ENCODE measurements at regions not wholly inside any gene's neighbourhood (a gene's known extent, or its start where the extent isn't known, plus 50 kb on each side); places are given as distances from the start of the nearest gene placed in this dataset.

DNA sequence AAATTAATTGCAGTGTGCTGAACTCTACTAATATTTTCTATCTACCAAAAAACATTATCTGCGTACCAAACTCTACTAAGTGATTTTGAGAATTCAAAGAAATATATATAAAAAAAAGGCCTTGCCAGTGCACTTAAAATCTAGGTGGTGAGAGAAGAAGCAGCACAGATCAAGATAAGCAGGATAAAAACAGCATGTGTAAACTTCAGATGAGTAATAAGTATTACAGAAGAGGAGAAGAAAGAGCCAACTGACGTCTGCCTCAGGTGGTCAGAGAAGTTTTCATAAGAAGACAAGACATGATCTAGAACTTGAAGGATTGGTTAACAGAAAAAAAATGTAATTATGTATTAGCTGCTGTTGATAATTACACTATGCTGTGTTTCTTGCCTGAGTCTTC lies 166.4 kb downstream of the DUSP6 start:
- DNase-seq (ENCODE audit: low read depth in 2 of 2) = no peak

DNA sequence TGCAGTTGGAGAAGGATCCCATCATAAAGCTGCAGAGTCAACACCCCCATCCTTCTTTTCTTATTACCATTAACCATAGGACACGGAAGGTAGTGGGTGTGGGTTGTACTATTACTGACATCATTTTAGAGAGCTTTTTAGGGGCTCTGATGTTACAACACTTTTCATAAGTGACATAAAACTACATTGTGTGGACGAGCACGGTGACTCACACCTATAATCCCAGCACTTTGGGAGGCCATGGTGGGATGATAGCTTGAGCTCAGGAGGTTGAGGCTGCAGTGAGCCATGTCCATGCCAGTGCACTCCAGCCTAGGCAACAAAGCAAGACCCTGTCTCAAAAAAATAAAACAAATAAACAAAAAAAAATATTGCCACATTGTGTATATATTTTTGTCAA lies 167.1 kb downstream of the DUSP6 start:
- DNase-seq (ENCODE audit: low read depth in 2 of 2) = no peak

DNA sequence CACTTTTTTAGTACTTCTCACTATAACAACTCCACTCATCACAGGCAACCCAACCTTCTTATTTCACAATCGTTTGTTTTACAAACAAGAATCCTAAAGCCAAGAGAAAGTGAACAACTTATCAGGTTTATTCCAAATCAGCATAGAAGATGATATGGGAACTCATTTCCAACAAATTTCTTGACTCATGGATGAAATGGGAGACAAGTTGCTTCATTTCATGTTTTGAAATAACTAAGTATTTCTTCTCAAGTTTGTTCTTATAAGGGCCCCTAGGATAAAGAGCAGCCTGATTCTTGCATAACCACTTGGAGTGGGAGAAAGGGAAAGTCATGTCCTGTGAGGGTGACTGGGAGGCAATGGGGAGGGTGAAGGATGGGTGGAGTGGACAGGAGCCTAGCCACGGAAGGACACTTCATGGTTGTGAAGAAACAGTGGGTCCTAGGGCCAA lies 168.3 kb downstream of the DUSP6 start:
- DNase-seq (ENCODE audit: low read depth in 2 of 2) = no peak

DNA sequence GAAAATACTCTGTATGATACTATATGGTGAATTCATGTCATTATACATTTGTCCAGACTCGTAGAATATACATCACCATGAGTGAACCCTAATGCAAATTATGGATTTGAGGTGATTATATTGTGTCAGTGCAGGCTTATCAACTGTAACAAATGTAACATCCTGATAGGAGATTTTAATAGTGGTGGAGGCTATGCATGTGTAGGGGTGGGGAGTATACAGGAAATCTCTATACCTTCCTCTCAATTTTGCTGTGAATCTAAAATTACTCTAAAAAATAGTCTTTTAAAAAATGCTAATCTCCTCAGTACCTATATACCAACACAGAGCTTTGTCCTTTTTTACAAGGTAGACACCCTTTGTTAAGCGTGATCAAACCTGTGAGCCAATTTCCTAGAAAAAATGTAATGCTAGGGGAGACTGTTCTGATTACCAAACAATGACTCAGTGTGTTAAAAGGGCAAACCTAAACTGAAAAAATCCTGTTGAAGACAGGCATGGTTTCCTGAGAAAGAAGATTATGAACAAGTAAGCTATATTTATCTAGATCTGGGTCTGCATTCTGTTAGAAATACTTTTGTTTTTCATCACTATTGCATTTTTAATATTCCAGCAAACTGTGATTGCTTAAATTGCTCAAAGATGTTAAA lies 170.9 kb downstream of the DUSP6 start:
- peak; percentile 83 to 96 for DNase-seq (ENCODE audit: low read depth in 2 of 2)

DNA sequence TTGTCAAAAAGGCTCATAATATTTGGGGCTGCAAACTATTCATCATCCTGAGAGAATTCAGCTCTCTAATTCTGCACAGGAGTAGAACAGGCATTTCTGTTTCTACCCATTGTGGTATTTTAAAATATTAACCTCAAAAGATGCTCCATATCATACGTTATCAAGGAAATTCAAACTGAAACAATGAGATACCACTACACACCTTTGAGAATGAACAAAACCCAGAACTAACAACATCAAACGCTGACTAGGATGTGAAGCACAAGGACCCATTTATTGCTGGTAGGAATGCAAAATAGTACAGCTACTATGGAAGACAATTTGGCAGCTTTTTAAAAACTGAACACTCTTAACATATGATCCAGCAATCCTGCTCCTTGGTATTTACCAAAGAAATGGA lies 171.8 kb downstream of the DUSP6 start:
- DNase-seq (ENCODE audit: low read depth in 2 of 2) = no peak

DNA sequence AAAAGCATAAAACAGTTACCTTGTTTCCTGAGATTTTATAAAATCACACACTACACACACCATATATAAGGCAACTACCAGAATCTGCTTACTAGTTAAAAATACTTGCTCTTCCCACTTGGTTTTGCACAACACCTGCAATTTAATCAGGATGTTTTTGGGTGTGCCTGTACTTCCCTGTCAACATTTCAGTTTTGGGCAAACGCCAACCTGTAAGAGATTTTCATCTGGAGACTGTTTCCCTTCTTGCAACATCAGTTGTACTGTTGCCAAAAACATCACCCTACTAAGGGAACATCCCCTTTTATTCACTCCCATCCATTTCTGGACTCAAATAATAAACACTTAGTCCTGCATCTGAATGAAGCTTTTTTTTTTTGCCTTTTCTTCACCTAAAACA lies 172.3 kb downstream of the DUSP6 start:
- DNase-seq (ENCODE audit: low read depth in 2 of 2) = peak; percentile 99

DNA sequence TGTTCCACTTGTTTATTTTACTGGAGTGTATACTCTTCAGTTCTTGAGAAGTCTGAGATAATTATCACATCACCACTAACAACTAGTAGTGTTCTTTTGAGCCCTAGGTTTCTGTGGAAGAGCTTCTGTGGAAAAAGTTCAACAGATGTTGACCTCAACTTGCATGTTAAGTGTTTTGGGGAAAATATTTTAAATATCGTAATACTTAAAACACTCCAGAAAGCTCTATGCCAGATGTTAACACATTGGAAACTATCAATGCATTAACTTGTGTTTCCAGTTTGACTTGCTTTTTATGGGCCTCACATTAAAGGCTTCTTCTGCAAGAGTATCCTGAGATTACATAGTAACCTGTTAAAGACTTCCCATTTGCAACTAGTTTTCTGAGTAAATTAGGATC lies 173.1 kb downstream of the DUSP6 start:
- DNase-seq (ENCODE audit: low read depth in 2 of 2) = no peak

DNA sequence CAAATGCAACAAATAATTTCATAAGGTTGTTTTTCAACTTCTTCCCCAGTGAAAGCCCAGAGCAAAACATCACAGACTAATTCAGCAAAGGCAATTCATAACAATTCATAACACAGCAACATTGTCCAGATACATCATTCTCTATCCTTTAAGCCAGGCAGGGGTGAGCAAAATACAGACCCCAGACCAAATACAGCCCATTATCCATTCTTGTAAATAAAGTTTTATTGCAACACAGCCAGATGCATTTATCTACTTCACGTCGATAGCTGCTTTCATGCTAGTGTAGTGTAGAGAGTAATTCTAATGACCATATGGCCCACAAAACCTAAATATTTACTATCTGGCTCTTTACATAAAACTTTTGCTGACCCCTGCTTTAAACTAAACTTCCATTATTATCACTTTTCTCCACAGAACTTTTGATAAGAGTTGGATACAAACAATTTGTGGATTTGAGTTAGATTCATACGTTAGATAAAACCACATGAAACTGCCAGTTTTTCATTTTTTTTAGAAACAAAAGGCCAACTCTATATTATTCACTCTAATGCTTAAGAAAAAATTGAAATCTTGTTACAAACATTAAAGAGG lies 174.4 kb downstream of the DUSP6 start:
- no peak for DNase-seq (ENCODE audit: low read depth in 2 of 2)

DNA sequence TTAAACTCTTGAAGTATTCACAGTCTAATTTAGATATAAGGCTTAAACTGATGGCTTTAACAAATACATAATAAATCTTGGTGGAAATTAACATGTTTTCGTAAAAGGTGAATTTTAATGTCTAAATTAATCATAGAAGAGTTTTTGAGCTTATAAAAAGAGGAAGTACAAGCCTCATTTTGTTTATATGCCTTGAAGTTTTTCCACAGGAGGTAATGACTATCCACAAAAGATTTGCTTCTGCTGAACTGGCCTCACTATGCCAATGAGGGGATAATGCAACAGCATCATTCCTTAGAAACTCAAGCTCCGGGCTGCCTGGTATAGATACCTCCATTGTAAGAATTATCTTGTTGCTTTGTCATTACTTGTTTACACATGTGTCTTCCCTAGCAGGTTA lies 175.6 kb downstream of the DUSP6 start:
- DNase-seq (ENCODE audit: low read depth in 2 of 2) = peak in 1 of 2 donors; percentile 21

DNA sequence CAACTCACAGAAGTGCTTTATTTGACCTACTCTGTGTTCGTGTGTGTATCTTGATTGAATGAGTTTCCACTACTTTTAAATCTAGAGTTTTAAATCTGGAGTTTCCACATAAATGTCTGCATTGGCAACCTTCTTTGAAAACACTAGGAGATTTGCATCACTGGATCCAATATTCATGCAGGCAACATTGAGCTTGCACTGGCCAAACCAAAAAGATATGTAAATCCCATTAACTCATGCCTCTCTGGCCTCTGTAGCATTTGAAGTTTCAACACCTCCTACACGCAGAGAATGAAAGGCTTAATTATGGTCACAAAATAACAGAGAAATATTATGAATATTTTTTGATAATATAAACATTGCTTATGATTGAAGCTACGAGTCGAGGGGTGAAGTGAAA lies 178.6 kb downstream of the DUSP6 start:
- DNase-seq (ENCODE audit: low read depth in 2 of 2) = no peak

DNA sequence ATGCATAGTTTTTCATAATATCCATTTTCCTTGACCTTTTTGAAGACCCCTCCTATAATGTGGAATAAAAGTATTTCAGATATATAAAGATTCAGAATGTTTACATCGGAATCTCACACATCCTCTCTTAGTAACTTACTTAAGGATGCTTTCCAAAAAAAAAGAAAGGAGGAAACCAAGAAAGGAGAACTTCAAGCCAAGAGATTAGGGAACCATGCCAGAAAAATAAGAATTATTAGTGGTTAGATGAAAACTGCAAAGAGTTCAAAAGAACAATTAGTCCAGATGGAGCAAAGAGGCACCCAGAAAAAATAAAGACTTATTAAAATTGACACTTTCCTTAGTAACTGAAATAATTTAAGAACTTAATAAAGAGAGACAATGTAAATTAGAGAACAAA lies 179.2 kb downstream of the DUSP6 start:
- DNase-seq (ENCODE audit: low read depth in 2 of 2) = peak in 1 of 2 donors; percentile 40

DNA sequence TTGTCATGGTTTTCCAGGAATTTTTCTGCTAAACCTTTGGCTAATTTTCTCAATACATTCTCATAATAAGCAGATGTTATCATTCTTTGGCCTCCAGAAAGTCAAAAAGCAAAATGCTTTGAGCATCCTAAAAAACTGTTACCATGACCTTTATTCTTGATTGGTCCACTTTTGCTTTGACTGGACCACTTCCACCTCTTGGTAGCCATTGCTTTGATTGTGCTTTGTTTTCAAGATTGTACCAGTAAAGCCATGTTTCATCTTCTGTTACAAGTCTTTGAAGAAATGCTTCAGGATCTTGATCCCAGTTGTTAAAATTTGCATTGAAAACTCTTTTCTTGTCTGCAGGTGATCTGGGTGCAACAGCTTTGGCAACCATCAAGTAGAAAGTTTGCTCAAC lies 180.1 kb downstream of the DUSP6 start:
- DNase-seq (ENCODE audit: low read depth in 2 of 2) = no peak

DNA sequence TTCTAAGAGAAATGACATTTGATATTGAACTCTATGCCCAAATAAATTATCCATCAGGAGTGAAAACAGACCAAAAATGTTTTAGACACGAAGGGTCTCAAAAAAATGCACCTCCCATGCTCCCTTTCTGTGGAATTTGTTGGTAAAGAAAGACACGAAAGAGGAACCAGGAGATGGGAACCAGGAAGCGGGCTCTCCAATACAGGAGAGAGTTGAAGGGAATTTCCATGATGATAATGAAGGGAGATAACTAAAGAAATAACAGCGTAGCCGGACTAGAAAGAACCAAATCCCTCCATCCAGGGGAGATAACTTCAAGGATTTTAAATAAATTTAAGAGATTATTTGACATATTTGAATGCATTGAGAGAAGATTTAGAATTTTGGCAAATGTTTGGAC lies 183.0 kb downstream of the DUSP6 start:
- no peak for DNase-seq (ENCODE audit: low read depth in 2 of 2)

DNA sequence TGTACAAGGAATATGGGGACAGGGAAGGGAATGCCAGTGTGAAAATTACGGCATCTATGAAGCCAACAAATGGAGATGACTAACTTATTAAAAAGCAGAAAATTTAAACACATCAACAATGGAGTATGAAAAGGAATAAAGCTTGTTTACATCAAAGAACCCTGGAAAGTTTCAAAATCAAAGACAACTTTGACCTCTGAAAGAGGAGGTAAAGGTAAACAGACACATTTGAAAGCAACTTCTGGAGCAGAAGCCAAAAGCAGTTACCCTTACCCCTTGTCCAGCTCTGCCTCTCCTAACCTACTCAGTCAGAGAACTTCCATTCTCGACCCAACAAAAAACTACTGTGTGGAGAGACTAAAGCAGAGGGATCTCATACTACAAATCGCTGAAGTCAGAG lies 184.3 kb downstream of the DUSP6 start:
- DNase-seq (ENCODE audit: low read depth in 2 of 2) = peak in 1 of 2 donors; percentile 22

DNA sequence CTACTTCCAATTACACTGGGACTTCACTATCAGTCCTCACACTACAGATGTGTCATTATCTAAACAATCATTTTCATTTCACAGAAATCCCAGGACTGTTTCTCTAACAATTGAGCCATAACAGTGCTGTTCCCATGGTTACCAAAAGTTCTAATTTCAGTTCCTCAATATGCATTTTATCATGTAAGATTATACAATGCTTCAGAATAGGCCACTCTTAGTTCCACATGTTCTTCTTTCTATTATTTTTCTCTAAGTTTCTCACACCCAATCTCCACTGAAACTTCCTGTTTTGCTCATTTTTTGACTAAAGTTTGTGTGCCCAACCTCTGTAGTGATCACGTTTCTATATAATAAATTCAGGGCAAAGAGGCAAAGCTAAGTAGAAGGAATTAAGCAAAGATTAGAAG lies 185.8 kb downstream of the DUSP6 start:
- peak; percentile 92 to 96 for DNase-seq (ENCODE audit: low read depth in 2 of 2)

DNA sequence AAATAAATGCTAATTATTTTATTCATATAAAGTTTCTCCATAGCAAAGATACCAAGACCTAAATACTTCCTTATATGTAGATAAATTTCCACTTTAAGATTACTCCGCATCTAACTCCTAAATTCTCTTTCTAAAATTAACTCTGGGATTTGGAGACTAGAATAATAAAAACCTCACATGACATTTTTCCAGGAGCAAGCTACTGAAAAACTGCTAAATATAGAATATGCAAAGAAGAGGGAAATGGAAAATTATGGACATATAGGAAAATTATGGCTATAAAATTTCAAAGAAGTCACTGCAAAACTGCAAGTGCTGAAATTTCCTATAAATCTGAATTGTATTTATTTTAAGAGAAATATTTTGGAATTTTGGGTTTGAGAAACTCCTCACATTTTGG lies 186.2 kb downstream of the DUSP6 start:
- DNase-seq (ENCODE audit: low read depth in 2 of 2) = peak in 1 of 2 donors; percentile 9

DNA sequence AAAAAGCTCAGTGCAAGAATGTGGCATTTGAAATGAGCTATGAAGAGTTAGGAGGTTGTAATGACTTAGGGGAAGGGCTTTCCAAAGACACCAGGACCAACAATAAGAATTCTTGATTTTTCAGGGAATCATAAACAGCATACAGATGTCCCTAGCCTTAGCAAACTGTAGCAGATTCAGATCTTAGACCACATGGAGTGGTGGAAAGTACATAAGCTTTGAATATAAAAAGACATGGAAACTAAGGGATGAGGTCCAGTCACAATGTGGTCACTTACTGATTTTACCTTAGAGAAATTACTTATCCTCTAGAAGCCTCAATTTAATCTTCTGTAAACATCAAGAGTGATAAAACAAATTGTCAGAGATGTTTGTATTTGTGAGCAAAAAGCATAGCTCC lies 186.6 kb downstream of the DUSP6 start:
- no peak for DNase-seq (ENCODE audit: low read depth in 2 of 2)

DNA sequence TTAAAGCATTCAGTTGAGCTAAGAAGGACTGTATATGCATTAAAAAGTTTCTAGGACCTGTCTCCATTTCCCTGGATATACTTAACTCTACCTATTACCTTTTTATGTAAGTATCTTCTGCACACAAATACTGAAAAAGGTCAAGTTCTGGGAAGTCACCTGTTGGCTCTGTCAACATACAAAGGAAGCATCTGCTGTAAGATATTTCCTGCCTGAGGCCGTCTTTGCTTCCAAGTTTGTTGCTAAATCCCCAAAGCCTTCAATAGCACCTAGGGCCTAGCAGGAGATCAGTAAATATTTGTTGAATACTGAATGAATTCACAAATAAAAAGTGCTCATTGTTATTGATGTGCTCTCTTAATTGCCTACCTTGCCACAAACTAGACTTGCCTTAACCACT lies 188.4 kb downstream of the DUSP6 start:
- peak; percentile 75 to 90 for DNase-seq (ENCODE audit: low read depth in 2 of 2)

DNA sequence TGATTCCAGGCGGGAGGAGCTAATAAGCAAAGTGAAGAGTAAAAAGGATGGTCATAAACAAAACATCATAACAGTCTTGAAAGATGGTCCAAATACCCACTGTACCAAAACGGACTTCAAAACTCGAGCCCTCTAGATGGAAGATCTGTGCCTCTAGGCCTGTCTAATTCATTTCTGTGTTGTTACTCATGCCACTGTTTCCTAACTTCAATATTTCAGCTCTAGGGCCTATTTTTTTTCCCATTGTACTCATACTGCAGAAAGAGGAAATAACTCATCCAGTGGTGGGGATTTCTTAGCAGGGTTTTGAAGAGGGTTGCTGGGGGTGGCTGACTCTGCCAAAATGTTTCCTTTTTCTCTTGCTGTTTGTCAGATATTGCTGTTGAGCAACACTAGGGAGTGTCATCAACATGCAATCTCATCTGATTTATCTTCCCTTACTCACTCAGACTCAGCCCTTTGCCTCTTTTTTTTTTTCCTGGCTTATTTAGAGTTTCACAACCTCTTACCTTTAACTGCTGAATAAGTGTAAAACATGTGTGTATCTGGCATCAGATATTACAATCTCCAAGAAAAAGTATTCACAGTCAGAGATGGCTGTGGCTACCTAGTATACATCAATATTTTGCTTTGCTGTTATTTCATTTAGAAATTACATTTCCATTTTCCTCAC lies 189.6 kb downstream of the DUSP6 start:
- peak; percentile 97 to 100 for DNase-seq (ENCODE audit: low read depth in 2 of 2)

DNA sequence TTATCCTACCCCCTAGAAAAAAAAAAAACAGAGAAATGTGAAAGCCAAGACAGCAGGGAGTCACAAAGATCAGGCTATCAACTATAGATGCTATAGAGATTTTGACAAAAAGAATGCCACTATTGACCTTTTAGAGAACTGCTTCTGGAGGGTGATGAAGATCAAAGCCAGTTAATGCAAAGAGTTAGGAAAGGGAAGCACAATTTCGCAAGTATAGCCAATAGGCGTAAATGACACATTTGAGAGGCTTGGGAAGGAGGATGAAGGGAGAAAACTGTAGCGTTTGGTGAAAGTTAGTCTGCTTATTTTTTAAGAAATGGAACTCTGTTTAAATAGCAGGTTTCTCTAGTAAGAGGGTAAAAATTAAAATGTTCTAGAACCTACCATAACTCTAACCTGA lies 190.7 kb downstream of the DUSP6 start:
- no peak for DNase-seq (ENCODE audit: low read depth in 2 of 2)

DNA sequence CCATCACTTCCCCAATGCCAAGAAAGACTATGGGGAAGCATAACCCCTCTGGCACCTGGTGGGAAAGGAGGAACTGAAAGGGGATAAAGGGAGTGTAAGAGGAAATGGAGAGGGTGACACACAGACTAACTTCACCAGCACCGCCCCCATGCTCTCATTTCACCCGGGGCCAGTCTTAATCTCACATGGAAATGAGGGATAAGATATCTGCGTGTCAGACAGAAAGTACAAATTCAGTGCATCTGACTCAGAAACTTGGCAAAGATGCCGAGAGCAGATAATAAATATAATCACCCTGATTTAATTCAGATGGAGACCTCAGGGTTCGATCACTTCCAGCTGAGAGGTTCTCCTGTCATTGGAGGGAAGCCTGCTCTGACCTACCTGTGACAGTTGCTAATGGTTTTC lies 191.6 kb downstream of the DUSP6 start:
- DNase-seq (ENCODE audit: low read depth in 2 of 2) = peak; percentile 54 to 94

DNA sequence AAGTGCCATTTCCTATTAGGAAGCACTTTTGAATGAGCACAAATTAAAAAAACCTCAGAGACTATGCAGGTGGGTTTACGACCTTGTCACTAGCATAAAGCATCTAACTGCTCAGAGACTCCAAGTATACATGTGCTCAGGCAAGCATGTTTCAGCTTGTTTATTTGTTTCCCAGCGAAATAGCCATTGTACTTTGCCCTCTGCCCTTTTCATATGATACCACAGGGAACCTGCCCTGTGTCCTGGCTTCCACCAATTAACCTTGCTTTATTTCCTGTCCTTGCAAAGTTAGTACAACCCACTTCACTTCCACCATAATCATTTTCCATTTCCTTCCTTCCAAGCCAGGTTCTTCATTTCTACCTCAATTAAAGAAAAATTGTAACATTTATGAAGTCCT lies 194.9 kb downstream of the DUSP6 start:
- DNase-seq (ENCODE audit: low read depth in 2 of 2) = no peak

DNA sequence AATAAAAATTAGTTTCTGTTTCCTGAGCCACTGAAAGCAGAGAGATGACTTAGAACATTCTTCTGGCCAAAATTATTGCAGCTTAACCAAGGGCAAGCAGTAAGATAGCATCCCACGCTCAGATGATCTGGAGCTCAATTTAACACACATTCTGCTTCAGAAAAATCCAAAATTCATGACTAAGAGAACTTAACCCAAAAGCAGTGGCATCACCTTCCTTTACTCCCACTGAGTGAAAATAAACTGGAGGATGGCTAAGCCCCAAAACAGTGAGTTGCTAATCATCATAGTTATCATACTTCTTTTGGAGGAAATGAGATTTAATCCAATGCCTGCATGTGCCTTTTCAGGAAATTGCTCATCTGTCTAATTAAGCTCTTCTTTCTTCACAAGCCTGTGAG lies 195.4 kb downstream of the DUSP6 start:
- DNase-seq (ENCODE audit: low read depth in 2 of 2) = peak in 1 of 2 donors; percentile 88
